Activated T-cell treated with anti-CD3 and anti-CD28 coated beads, Interleukin-2, amount 50 U/mL, for 48 hours (primary cell): ENCODE measurements at regions not wholly inside any gene's neighbourhood (a gene's known extent, or its start where the extent isn't known, plus 50 kb on each side); places are given as distances from the start of the nearest gene placed in this dataset.

Experiments used
- DNase-seq, 2 experiments: peaks; one replicate each; pipeline ENCODE4 v3.0.0-alpha.2; 2020

- peak; percentile 28 to 33 for DNase-seq
Observed at GRCh38 chr17:6373599-6373998, 61.3 kb downstream of the AIPL1 start.

GRCh38 chr17:6366221-6366666 is 68.7 kb downstream of the AIPL1 start:
- DNase-seq: no peak

GRCh38 chr17:6365200-6365943 is 69.5 kb downstream of the AIPL1 start:
- no peak for DNase-seq

- no peak for DNase-seq
Observed at GRCh38 chr17:6361733-6362132, 73.2 kb downstream of the AIPL1 start.

GRCh38 chr17:6358131-6358530 is 76.8 kb downstream of the AIPL1 start:
- DNase-seq: no peak

GRCh38 chr17:6356562-6356961 is 78.4 kb downstream of the AIPL1 start:
- DNase-seq: no peak

- no peak for DNase-seq
Observed at GRCh38 chr17:6355196-6355595, 79.7 kb downstream of the AIPL1 start.

GRCh38 chr17:6352801-6353560 is 81.9 kb downstream of the AIPL1 start:
- no peak for DNase-seq

GRCh38 chr17:6352016-6352415 is 82.9 kb downstream of the AIPL1 start:
- DNase-seq: no peak

GRCh38 chr17:6350806-6351205 is 84.1 kb downstream of the AIPL1 start:
- DNase-seq: no peak

GRCh38 chr17:6348891-6349290 is 86.0 kb downstream of the AIPL1 start:
- DNase-seq: no peak

GRCh38 chr17:6347776-6348175 is 87.1 kb downstream of the AIPL1 start:
- no peak for DNase-seq

GRCh38 chr17:6346986-6347385 is 87.9 kb downstream of the AIPL1 start:
- DNase-seq: no peak

- DNase-seq: no peak
Observed at GRCh38 chr17:6346156-6346786, 88.7 kb downstream of the AIPL1 start.

- no peak for DNase-seq
Observed at GRCh38 chr17:6343736-6344135, 91.2 kb downstream of the AIPL1 start.

- DNase-seq: no peak
Observed at GRCh38 chr17:6343191-6343590, 91.7 kb downstream of the AIPL1 start.

- DNase-seq: no peak
Observed at GRCh38 chr17:6340708-6341107, 94.2 kb downstream of the AIPL1 start.

- no peak for DNase-seq
Observed at GRCh38 chr17:6334386-6334785, 100.5 kb downstream of the AIPL1 start.

GRCh38 chr17:6330936-6331335 is 104.0 kb downstream of the AIPL1 start:
- DNase-seq: no peak

- DNase-seq: no peak
Observed at GRCh38 chr17:6328279-6328678, 106.6 kb downstream of the AIPL1 start.

- DNase-seq: peak in 1 of 2 experiments; percentile 16
Observed at GRCh38 chr17:6327007-6327406, 107.9 kb downstream of the AIPL1 start.

- no peak for DNase-seq
Observed at GRCh38 chr17:6326483-6326882, 108.4 kb downstream of the AIPL1 start.

- no peak for DNase-seq
Observed at GRCh38 chr17:6325741-6326140, 109.2 kb downstream of the AIPL1 start.

GRCh38 chr17:6325051-6325450 is 109.9 kb downstream of the AIPL1 start:
- no peak for DNase-seq
